HG02970 (cell line): ENCODE measurements at regions not wholly inside any gene's neighbourhood (a gene's known extent, or its start where the extent isn't known, plus 50 kb on each side); places are given as distances from the start of the nearest gene placed in this dataset.
"Not testable (repeated sequence)": the region's sequence is repeated elsewhere in the genome, so short reads cannot be mapped to it uniquely, and the experiment has no call there.

Experiments
- ATAC-seq: cut with Tn5 transposase; IDR thresholded peaks from one replicate; pipeline ENCODE4 v1.9.1; 2021; ENCODE audit warnings: mild to moderate bottlenecking, moderate library complexity, moderate number of reproducible peaks; ENCODE audit not compliant: unreplicated experiment, low FRiP score

DNA sequence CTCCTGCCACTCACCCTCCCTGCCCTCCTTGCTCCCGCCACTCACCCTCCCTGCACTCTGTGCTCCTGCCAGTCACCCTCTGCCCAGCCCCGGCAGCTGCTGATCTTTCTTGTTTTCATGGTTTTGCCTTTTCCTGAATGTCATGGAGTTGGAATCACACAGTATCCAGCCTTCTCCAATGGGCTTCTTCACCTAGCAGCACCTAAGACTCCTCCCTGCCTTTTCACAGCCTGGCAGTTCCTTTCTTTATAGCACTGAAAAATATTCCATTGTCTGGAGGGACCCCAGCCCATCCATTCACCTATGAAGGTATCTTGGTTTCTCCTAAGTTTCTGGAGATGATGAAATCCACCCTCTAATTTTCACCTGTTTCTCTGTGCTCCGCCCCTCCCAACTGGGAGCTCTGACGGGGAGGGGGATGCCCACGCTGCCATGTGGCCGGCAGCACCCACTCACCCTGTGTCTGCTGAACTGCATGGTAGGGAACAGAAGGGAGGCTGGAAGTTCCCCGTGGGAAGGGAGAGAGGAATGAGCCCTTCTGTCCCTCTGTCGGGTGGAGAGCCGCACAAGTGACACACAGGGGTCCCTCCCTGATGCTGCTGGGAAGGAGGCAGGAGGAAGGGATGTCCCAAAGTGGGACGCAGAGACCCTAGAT is 144.9 kb upstream of the ZNF469 start:
- ATAC-seq: not testable (repeated sequence)

- ATAC-seq: not testable (repeated sequence)
Measured at GRCh38 chr16:88238732-88239274, 144.0 kb upstream of the ZNF469 start.

GRCh38 chr16:88240118-88240517 is 142.6 kb upstream of the ZNF469 start:
- not testable (repeated sequence) for ATAC-seq

GRCh38 chr16:88240776-88241175 is 142.0 kb upstream of the ZNF469 start:
- ATAC-seq: not testable (repeated sequence)

DNA sequence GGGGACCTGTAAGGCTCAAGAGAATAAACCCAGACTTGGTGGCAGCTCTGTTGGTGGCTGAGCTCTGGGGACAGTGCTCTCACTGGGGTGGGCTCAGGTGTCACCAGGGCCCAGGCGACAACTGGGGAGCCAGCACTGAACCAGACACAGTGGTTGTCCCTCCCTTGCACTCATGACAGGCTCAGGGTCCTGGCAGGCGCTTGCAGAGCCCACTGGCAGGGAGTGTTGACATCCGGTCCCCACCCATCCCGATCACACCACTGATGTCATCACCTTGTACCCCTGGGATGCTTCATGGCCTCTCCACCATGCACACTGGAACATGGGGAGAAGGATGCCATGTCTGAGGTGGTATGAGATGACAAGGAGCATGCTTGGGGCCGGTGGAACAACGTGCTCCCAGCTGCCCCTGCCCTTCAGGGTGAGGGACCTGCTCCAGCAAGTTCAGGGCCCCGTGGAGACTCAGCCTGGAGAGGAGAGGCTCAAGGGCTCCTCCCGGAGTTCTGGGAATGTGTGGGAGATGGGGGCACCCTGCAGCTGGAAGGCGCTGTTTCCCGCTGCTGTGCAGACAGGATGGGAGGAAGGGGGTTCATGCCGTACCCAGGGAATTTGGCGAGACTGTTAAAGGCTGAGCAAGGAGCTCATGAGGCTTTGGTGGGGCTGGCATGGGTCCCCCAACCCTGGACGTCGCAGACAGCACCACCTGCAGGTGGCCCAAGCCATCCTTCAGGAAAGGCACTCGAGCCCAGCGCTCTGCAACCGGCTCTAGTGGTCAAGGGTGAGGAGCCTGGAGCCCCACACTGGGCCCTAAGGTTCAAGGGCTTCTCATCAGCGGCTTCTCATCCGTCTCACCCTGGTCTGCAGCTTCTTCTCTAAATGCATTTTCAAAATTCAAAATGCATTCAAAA is 141.1 kb upstream of the ZNF469 start:
- not testable (repeated sequence) for ATAC-seq

DNA sequence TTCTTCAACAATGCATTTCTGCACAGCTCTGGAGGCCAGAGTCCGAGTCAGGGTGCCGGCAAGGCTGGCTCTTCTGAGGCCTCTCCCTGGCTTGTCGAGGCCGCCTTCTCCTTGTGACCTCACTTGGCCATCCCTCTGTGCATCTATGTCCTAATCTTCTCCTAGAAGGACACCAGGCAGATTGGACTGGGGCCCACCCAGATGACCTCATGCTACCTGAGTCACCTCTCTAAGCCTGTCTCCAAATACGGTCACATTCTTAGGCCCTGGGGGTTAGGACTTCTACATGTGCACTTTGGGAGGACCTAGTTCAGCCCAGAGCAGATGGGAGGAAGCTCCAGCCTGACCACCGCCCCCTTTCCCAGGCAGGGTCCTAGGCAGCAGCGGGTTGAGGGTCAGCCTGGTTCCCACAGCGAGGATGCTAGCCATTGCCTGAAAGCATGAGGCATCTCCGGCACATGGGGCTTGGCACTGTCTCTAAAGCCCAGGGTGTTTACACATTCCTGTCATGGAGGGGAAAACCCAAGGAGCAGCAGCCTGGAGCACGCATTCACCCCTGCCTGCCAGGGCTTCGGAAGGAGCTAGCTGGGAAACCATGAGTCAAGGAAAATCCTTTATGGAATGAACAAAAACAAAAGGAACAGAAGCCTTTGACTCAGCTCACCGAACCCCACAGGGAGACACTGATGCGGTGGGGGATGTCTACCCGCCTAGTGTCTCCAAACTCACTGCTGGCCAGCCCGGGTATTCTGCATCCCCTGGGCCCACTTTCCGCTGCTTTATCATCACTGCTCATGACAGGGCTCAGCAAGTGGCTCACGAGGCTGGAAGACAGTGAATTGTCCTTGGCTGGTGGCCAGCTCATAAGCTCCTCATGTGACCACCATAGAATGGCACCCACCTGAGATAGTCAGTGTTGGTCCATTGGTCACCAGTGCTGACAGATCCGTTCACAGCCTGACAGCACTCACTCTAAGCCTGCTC is 140.2 kb upstream of the ZNF469 start:
- ATAC-seq: not testable (repeated sequence)

- ATAC-seq: not testable (repeated sequence)
Measured at GRCh38 chr16:88243921-88244320, 138.8 kb upstream of the ZNF469 start.

- not testable (repeated sequence) for ATAC-seq
Measured at GRCh38 chr16:88245241-88246081, 137.3 kb upstream of the ZNF469 start.

DNA sequence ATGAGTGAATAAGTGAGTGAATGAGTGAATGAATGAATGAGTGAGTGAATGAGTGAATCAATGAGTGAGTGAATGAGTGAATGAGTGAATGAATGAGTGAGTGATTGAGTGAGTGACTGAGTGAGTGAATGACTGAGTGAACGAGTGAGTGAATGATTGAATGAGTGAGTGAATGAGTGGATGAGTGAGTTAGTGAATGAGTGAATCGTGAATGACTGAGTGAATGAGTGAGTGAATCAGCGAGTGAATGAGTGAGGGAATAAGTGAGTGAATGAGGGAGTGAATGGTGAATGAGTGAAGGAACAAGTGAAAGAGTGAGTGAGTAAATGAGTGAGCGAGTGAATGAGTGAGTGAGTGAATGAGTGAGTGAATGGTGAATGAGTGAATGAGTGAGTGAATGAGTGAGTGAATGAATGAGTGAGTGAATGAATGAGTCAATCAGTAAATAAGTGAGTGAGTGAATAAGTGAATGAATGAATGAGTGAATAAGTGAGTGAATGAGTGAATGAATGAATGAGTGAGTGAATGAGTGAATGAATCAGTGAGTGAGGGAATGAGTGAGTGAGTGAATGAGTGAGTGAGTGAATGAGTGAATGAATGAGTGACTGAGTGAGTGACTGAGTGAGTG is 135.7 kb upstream of the ZNF469 start:
- ATAC-seq: not testable (repeated sequence)

DNA sequence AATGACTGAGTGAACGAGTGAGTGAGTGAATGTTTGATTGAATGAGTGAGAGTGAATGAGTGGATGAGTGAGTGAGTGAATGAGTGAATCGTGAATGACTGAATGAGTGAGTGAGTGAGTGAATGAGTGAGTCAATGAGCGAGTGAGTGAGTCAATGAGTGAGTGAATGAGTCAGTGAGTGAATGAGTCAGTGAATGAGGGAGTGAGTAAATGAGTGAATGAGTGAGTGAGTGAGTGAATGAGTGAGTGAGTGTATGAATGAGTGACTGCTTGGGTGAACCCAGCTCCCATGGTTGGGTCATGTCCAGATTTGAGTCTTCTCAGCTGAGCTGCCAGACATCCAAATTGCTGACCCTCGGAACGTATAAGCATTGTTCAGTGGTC is 135.2 kb upstream of the ZNF469 start:
- not testable (repeated sequence) for ATAC-seq

DNA sequence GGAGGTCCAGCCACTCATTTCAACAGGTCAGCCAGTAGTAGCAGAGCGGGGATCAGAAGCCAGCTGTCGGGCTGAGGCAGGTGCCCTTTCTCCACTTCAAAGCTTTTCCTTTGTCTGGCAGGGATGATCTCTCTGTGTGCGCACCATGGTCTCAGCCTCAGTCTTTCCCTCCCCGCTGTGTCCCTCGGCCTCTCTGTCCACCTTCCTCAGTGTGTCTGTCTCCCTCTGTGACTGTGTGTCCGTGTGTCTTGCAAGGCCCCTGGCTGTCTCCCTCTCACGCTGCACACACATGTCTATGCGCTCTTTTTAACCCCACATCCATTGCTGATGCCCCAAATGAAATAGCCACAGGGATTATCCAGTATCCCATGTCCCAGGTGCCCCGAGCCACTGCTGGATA is 134.0 kb upstream of the ZNF469 start:
- ATAC-seq: not testable (repeated sequence)

- ATAC-seq: not testable (repeated sequence)
Measured at GRCh38 chr16:88250381-88250780, 132.4 kb upstream of the ZNF469 start.

DNA sequence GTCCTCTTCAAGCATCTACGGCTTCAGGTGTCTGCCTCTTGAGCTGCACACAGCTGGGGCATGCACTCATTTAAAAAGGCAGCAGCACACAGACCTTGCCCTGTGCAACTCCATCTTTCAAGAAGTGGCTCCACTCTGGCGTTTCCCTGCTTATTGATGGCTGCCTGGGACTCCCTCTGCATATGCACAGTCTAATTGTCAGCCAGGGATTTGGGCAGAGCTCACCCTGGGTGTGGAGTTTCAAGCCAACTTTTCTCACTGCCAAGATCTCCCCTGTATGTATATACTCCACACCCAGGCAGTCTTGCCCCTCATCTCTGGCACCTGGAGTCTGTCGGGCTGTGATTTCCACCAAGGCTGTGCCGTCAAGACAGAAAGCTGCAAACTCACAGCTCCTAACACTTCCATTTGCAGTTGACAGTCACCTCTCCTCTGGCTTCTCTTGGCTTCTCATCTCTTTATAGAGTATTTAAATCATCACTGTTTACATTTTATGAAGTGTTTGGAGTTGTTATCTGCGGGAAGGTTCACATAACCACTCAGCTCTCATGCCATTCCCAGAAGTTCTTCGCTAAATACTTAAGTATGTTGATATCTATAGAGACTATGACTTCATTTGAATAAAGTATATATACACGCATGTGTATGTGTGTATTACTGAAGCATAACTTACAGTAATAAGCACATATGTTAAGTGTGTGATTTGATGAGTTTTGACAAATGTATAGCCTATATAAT is 130.5 kb upstream of the ZNF469 start:
- not testable (repeated sequence) for ATAC-seq

GRCh38 chr16:88258141-88258540 is 124.6 kb upstream of the ZNF469 start:
- ATAC-seq: not testable (repeated sequence)

GRCh38 chr16:88258764-88259525 is 123.8 kb upstream of the ZNF469 start:
- ATAC-seq: not testable (repeated sequence)

DNA sequence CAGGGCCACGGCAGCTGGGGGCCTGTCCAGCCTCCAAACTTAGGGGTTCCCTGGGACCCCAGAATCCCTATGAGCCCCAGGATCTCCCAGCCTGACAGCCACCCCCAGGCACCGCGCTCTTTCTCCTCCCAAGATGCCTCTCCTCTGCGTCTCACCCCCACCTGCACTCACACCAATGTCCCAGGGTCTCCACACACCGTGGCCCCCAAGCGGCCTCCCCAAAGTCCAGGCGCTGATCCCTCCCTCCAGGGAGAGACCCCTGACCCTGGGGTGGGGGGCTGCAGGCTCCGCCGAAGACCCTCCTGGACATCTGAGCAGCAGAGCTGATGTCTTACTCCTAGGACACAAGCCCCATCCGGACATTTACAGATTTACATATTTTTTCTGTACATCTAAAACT is 123.2 kb upstream of the ZNF469 start:
- not testable (repeated sequence) for ATAC-seq

GRCh38 chr16:88260146-88260545 is 122.6 kb upstream of the ZNF469 start:
- ATAC-seq: not testable (repeated sequence)
